ENCODE measurements at regions not wholly inside any gene's neighbourhood (a gene's known extent, or its start where the extent isn't known, plus 50 kb on each side); places are given as distances from the start of the nearest gene placed in this dataset. TPM values are rescaled to one million over a fixed set of nuclear protein-coding genes. Genes with fewer than 3 reads are reported as not detected.

DNA sequence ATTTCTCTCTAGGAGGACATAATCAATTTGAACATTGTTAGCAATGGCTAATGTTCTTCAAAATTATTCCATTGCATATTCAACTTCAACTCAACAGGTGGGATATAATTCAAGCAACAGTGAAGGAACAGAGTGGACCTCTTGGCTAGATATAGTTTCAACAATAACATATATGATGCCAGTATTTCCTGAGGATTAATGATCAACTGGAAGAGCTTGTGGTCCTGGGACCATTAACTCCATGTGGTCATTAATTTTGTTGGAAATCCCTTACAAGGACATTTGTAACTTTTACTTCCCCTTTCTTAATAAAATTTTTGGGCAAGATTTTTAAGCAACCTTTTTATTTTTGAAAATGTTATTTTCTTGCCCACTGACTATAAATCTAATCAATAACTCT is 54.3 kb upstream of the ROBO2 start:
- Mint-ChIP-seq H3K4me1 (peaks cover 3% of the 10 kb centered on the region), H3K36me3 (no peaks in the 10 kb centered on the region), H3K27me3 (ENCODE audit: insufficient read depth, low read depth) (peaks cover 2% of the 10 kb centered on the region), H3K27ac (no peak overlapping the region), H3K9me3 (no peaks in the 10 kb centered on the region), H3K4me3 (no peak overlapping the region)
- no peak overlapping the region for H2AFZ ChIP-seq (replicated peaks)
- H3K27ac ChIP-seq, result no peak overlapping the region
- TF ChIP-seq CTCF (IDR thresholded peaks at IDR 0.05) (no peak), EZH2 (IDR thresholded peaks at IDR 0.05) (no peak), EZH2phosphoT487 (IDR thresholded peaks at IDR 0.05) (no peak)
- no peak overlapping the region for H3K9ac ChIP-seq
- no peaks in the 10 kb centered on the region for H3K79me2 ChIP-seq (ENCODE audit: low read depth)
- H4K20me1 ChIP-seq (ENCODE audit: low read depth), result no peaks in the 10 kb centered on the region
- no peaks in the 10 kb centered on the region for H3K9me3 ChIP-seq (ENCODE audit: low read depth)
- no peak for DNase-seq (ENCODE audit: low spot score)
- H3K4me3 ChIP-seq, result no peak overlapping the region
- H3K4me1 ChIP-seq, result no peaks in the 10 kb centered on the region
- no peaks in the 10 kb centered on the region for H3K36me3 ChIP-seq
- H3F3A ChIP-seq (ENCODE audit: low read depth), result no peaks in the 10 kb centered on the region
- H3K27me3 ChIP-seq, result no peaks in the 10 kb centered on the region
- H3K4me2 ChIP-seq, result no peak overlapping the region

DNA sequence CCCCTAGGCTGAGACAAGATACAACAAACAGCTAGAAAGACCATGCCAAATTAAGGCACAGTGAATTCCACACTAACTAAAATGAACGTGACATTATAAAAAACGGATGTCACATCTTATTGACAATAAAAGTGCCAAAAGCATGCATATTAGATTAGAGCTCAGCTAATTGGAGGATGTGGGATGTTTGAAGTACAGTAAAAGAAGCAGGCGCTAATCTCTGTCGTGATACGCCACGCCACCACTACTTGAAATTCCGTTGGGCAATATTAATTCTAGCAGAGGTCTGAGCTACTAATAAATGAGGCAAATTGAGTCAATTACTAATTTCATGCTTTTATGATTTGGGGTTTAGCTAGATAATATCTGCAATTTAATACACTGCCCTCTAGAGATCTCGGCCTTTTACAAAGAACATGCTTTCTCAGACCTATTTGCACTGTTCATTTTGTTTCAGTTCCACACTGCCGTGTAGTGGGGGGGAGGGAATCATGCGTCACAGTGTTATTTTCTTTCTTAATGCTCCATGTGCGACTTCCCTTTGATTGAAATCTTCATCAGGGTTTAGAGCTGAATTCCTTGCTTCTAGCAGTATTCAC is 52.9 kb upstream of the ROBO2 start:
- no peaks in the 10 kb centered on the region for H3K4me1 ChIP-seq
- TF ChIP-seq EZH2 (IDR thresholded peaks at IDR 0.05), result no peak
- no peak for TF ChIP-seq EZH2phosphoT487 (IDR thresholded peaks at IDR 0.05)
- Mint-ChIP-seq H3K4me1 (peaks cover 5% of the 10 kb centered on the region), H3K36me3 (no peaks in the 10 kb centered on the region), H3K9me3 (no peaks in the 10 kb centered on the region), H3K27me3 (ENCODE audit: insufficient read depth, low read depth) (peaks cover 2% of the 10 kb centered on the region), H3K4me3 (no peak overlapping the region), H3K27ac (no peak overlapping the region)
- no peaks in the 10 kb centered on the region for H3F3A ChIP-seq (ENCODE audit: low read depth)
- DNase-seq (ENCODE audit: low spot score), result no peak
- H2AFZ ChIP-seq (replicated peaks), result peak overlapping the region; percentile 62
- H3K36me3 ChIP-seq, result no peaks in the 10 kb centered on the region
- no peak overlapping the region for H3K4me3 ChIP-seq
- no peak overlapping the region for H3K27ac ChIP-seq
- no peaks in the 10 kb centered on the region for H3K79me2 ChIP-seq (ENCODE audit: low read depth)
- H4K20me1 ChIP-seq (ENCODE audit: low read depth), result no peaks in the 10 kb centered on the region
- H3K4me2 ChIP-seq, result no peak overlapping the region
- no peak overlapping the region for H3K9ac ChIP-seq
- H3K27me3 ChIP-seq, result no peaks in the 10 kb centered on the region
- no peaks in the 10 kb centered on the region for H3K9me3 ChIP-seq (ENCODE audit: low read depth)

Small RNA genes lying in the stretch of these regions (small RNA-seq; reads per million reads assigned to genes)
- gene RF00019, result not detected
